Astrocyte (in vitro differentiated cells and primary cell): ENCODE measurements at regions not wholly inside any gene's neighbourhood (a gene's known extent, or its start where the extent isn't known, plus 50 kb on each side); places are given as distances from the start of the nearest gene placed in this dataset.

ENCODE experiments used
- CTCF ChIP-seq: IDR thresholded peaks from 2 replicates; pipeline ENCODE4 v1.5.1; 2011; ENCODE audit warnings: low read depth, mild to moderate bottlenecking, inconsistent platforms, low read length, moderate library complexity; ENCODE audit not compliant: insufficient read depth
- EZH2 ChIP-seq: IDR thresholded peaks from 2 replicates; pipeline ENCODE4 v1.6.1; 2012; ENCODE audit warnings: mild to moderate bottlenecking, low read length, inconsistent platforms; ENCODE audit not compliant: insufficient read depth

- TF ChIP-seq CTCF (no peak), EZH2 (no peak)
Observed at GRCh38 chr4:41466249-41466648, 71.7 kb upstream of the LIMCH1 start.
